Karpas-422 (cell line): ENCODE measurements at regions not wholly inside any gene's neighbourhood (a gene's known extent, or its start where the extent isn't known, plus 50 kb on each side); places are given as distances from the start of the nearest gene placed in this dataset.

Source experiments
- DNase-seq: peaks from one replicate; pipeline ENCODE4 v3.0.0-alpha.2; 2015
- H2AFZ ChIP-seq: fragments of 200-600 bp; sonication (generic); 2 replicates; pipeline ENCODE4 v1.6.1; 2014; ENCODE audit warnings: antibody characterized with exemption, low read length, mixed read lengths
- H3K27ac ChIP-seq: fragments of 200-600 bp; sonication (generic); 2 replicates; pipeline ENCODE4 v1.5.1; 2014; ENCODE audit warnings: mild to moderate bottlenecking, low read length, moderate library complexity
- H3K27me3 ChIP-seq: fragments of 200-600 bp; sonication (generic); 2 replicates; pipeline ENCODE4 v1.6.1; 2014; ENCODE audit warnings: low read length, mixed read lengths
- H3K36me3 ChIP-seq: fragments of 200-600 bp; sonication (generic); 2 replicates; pipeline ENCODE4 v1.6.1; 2014; ENCODE audit warnings: low read length, mixed read lengths; ENCODE audit not compliant: insufficient read depth
- H3K4me1 ChIP-seq: fragments of 200-600 bp; sonication (generic); 2 replicates; pipeline ENCODE4 v1.6.1; 2014; ENCODE audit warnings: mild to moderate bottlenecking, low read length, mixed read lengths
- H3K4me2 ChIP-seq: fragments of 200-600 bp; sonication (generic); 2 replicates; pipeline ENCODE4 v1.6.1; 2014; ENCODE audit warnings: low read length, low read depth, mild to moderate bottlenecking; ENCODE audit not compliant: poor library complexity, severe bottlenecking
- H3K4me3 ChIP-seq: fragments of 200-600 bp; sonication (generic); 2 replicates; pipeline ENCODE4 v1.5.1; 2014; ENCODE audit warnings: mild to moderate bottlenecking, antibody characterized with exemption, low read length, mixed read lengths
- H3K79me2 ChIP-seq: fragments of 200-600 bp; sonication (generic); 2 replicates; pipeline ENCODE4 v1.6.1; 2014; ENCODE audit warnings: mild to moderate bottlenecking, low read length, mixed read lengths
- H3K9ac ChIP-seq: fragments of 200-600 bp; sonication (generic); 2 replicates; pipeline ENCODE4 v1.6.0; 2014; ENCODE audit warnings: low read length
- H3K9me2 ChIP-seq: fragments of 200-600 bp; sonication (generic), shearing (Covaris generic); replicated peaks from 2 replicates; pipeline ENCODE4 v1.6.0; 2014; ENCODE audit warnings: mild to moderate bottlenecking, low read length, moderate library complexity; ENCODE audit not compliant: insufficient read depth
- H3K9me3 ChIP-seq: fragments of 300-700, 200-600 bp; sonication (generic); 2 replicates; pipeline ENCODE4 v1.6.1; 2014; ENCODE audit warnings: low read length, mixed read lengths
- H4K20me1 ChIP-seq: fragments of 200-600 bp; sonication (generic); 2 replicates; pipeline ENCODE4 v1.6.1; 2014; ENCODE audit warnings: mild to moderate bottlenecking, antibody characterized with exemption, low read length, low read depth; ENCODE audit not compliant: insufficient read depth

- no peak overlapping the region for H2AFZ ChIP-seq
- H3K4me3 ChIP-seq, result no peak overlapping the region
Observed at GRCh38 chr13:40082639-40083038, 427.2 kb downstream of the COG6 start.

GRCh38 chr13:40083841-40084240, 428.4 kb downstream of the COG6 start:
- peaks cover 6% of the 10 kb centered on the region for H3K4me1 ChIP-seq
- DNase-seq, result no peak
- H3K79me2 ChIP-seq, result no peaks in the 10 kb centered on the region
- no peak overlapping the region for H2AFZ ChIP-seq
- no peak overlapping the region for H3K9ac ChIP-seq
- no peak overlapping the region for H3K4me3 ChIP-seq
- H3K9me2 ChIP-seq, result no peaks in the 10 kb centered on the region
- H3K27me3 ChIP-seq, result no peaks in the 10 kb centered on the region
- H3K36me3 ChIP-seq, result no peaks in the 10 kb centered on the region
- H3K4me2 ChIP-seq, result no peak overlapping the region
- no peak overlapping the region for H3K27ac ChIP-seq
- no peaks in the 10 kb centered on the region for H3K9me3 ChIP-seq
- H4K20me1 ChIP-seq, result no peaks in the 10 kb centered on the region

More at GRCh38 chr13:40082639-40083038, 427.2 kb downstream of the COG6 start:
- Histone ChIP-seq H3K36me3 (no peaks in the 10 kb centered on the region), H3K9me2 (no peaks in the 10 kb centered on the region), H3K9me3 (no peaks in the 10 kb centered on the region), H3K27me3 (no peaks in the 10 kb centered on the region), H3K79me2 (no peaks in the 10 kb centered on the region), H4K20me1 (no peaks in the 10 kb centered on the region), H3K27ac (no peak overlapping the region), H3K4me2 (no peak overlapping the region), H3K9ac (no peak overlapping the region), H3K4me1 (peaks cover 6% of the 10 kb centered on the region)
- DNase-seq, result no peak

- Histone ChIP-seq H3K79me2 (no peaks in the 10 kb centered on the region), H3K9me2 (no peaks in the 10 kb centered on the region), H3K4me2 (no peak overlapping the region), H3K9me3 (no peaks in the 10 kb centered on the region), H3K36me3 (no peaks in the 10 kb centered on the region), H2AFZ (no peak overlapping the region), H3K27me3 (no peaks in the 10 kb centered on the region), H3K9ac (no peak overlapping the region), H3K4me1 (peaks cover 6% of the 10 kb centered on the region), H3K4me3 (no peak overlapping the region), H4K20me1 (no peaks in the 10 kb centered on the region), H3K27ac (no peak overlapping the region)
- DNase-seq, result no peak
Observed at GRCh38 chr13:40084934-40085333, 429.5 kb downstream of the COG6 start.

DNA sequence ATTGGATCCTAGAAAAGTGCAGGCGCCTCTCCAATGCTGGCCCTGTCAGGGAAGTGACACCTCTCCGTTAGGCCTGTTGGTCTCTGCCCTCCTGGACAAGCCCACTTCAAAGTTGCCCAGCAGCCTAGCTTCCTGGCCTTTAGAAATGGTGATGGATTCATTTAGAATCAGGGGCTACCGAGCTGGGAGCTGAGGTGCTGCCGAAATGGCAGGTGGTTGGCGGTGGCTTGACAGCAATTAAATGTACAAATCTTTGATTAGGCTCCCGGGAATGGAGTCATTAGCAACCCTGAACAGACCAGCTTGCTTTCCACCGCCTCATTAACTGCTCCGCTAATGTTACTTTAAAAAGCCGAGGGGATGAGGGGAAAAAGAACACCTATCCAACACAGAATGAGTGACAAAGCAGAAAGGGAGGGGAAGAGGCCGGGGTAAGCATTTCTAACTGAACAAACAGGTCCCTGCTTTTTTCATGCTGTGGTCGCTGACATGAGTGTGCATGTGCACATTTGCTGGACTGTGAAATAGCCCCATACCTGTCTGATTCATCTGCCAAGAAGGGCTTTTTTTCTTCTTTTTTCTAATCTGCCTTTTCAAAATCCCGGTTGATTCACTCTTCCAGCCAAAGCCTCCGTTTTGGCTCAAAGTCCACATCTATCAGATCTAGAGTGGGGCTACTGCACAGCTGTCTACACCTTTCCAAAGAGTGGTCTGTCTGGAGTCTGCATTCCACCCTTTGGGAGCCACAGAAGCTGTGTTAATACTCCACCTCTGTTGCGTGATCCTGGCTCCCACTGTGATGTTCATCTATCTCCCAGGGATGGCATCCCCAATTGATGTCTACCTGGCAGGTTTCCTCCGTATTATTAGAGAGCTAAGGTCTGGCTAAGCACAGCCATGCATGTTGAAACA, 431.9 kb downstream of the COG6 start:
- H3K9ac ChIP-seq, result no peak overlapping the region
- H2AFZ ChIP-seq, result no peak overlapping the region
- H3K27me3 ChIP-seq, result no peaks in the 10 kb centered on the region
- no peak overlapping the region for H3K27ac ChIP-seq
- DNase-seq, result no peak
- H3K36me3 ChIP-seq, result no peaks in the 10 kb centered on the region
- no peaks in the 10 kb centered on the region for H3K9me3 ChIP-seq
- H3K4me3 ChIP-seq, result no peak overlapping the region
- H3K79me2 ChIP-seq, result no peaks in the 10 kb centered on the region
- no peak overlapping the region for H3K4me2 ChIP-seq
- H4K20me1 ChIP-seq, result no peaks in the 10 kb centered on the region
- peaks cover 6% of the 10 kb centered on the region for H3K4me1 ChIP-seq
- H3K9me2 ChIP-seq, result no peaks in the 10 kb centered on the region

DNA sequence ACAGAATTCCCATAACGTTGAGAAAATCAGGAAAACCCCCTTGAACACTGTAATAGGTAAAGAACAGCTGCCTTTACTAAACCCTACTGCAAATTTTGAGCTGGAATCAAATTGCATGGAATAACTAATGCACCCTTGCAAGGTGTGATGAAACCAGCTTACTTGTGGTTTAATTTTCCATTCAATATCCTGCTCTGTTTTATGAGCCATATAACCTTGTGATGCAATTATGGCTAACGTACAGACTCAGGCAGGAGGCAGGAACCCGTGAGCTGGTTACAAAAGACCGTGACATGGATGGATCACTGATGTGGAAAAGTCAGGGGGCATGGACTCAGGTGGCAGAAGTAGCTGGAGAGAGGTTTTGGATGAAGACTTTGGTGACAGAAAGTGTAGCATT, 438.6 kb downstream of the COG6 start:
- Histone ChIP-seq H3K27ac (no peak overlapping the region), H4K20me1 (no peaks in the 10 kb centered on the region), H3K27me3 (no peaks in the 10 kb centered on the region), H3K36me3 (no peaks in the 10 kb centered on the region), H3K79me2 (no peaks in the 10 kb centered on the region), H3K4me1 (peaks cover 9% of the 10 kb centered on the region; the same call in 1 of the 2 replicates), H3K9ac (no peak overlapping the region), H2AFZ (no peak overlapping the region), H3K4me3 (no peak overlapping the region), H3K4me2 (no peak overlapping the region), H3K9me2 (no peaks in the 10 kb centered on the region), H3K9me3 (no peaks in the 10 kb centered on the region)
- DNase-seq, result no peak

GRCh38 chr13:40095695-40096356, 440.4 kb downstream of the COG6 start:
- H3K9me3 ChIP-seq, result no peaks in the 10 kb centered on the region
- H3K27ac ChIP-seq, result no peak overlapping the region
- peaks cover 9% of the 10 kb centered on the region; the same call in 1 of the 2 replicates for H3K4me1 ChIP-seq
- H3K4me3 ChIP-seq, result no peak overlapping the region
- no peaks in the 10 kb centered on the region for H4K20me1 ChIP-seq
- no peak overlapping the region for H2AFZ ChIP-seq
- H3K27me3 ChIP-seq, result no peaks in the 10 kb centered on the region
- no peak overlapping the region for H3K4me2 ChIP-seq
- no peaks in the 10 kb centered on the region for H3K9me2 ChIP-seq
- no peaks in the 10 kb centered on the region for H3K79me2 ChIP-seq
- DNase-seq, result no peak
- H3K36me3 ChIP-seq, result no peaks in the 10 kb centered on the region
- H3K9ac ChIP-seq, result no peak overlapping the region

- H3K9me2 ChIP-seq, result no peaks in the 10 kb centered on the region
- no peak overlapping the region for H3K9ac ChIP-seq
- H3K4me3 ChIP-seq, result no peak overlapping the region
- no peak overlapping the region for H2AFZ ChIP-seq
- H3K4me2 ChIP-seq, result no peak overlapping the region
- H4K20me1 ChIP-seq, result no peaks in the 10 kb centered on the region
- H3K9me3 ChIP-seq, result no peaks in the 10 kb centered on the region
- no peaks in the 10 kb centered on the region for H3K36me3 ChIP-seq
- no peaks in the 10 kb centered on the region for H3K27me3 ChIP-seq
- no peaks in the 10 kb centered on the region for H3K79me2 ChIP-seq
- H3K4me1 ChIP-seq, result peaks cover 14% of the 10 kb centered on the region
- peak; percentile 48 for DNase-seq
- no peak overlapping the region for H3K27ac ChIP-seq
Observed at GRCh38 chr13:40096357-40096901, 441.0 kb downstream of the COG6 start.

DNA sequence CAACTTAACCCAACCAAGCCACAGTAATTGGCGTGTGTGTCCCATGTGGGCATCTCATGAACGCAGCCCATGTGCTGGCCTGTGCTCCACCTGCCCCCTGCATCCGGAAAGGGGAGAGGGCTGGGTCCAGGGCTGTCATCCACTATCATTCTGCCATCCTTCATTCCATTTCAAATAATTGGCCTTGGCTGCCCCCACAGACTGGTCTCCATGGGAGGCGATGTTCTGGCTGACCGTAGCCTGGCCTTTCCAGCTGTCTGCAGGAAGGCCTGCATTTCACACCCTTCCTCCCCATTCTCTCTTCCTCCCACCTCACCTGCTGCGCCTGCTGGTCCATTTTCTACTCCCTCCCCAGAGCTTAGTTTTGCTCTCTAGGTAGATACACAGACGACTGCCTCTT, 442.8 kb downstream of the COG6 start:
- Histone ChIP-seq H3K36me3 (no peaks in the 10 kb centered on the region), H2AFZ (no peak overlapping the region), H3K27me3 (no peaks in the 10 kb centered on the region), H3K9ac (no peak overlapping the region), H3K9me3 (no peaks in the 10 kb centered on the region), H3K27ac (no peak overlapping the region), H3K4me1 (peaks cover 26% of the 10 kb centered on the region), H4K20me1 (no peaks in the 10 kb centered on the region), H3K9me2 (no peaks in the 10 kb centered on the region), H3K4me2 (no peak overlapping the region), H3K4me3 (no peak overlapping the region), H3K79me2 (no peaks in the 10 kb centered on the region)
- DNase-seq, result no peak
